H9 (cell line): ENCODE measurements at regions not wholly inside any gene's neighbourhood (a gene's known extent, or its start where the extent isn't known, plus 50 kb on each side); places are given as distances from the start of the nearest gene placed in this dataset.

Experiments
- DNase-seq: peaks from one replicate; pipeline ENCODE4 v3.0.0-alpha.2; 2017
- H2AFZ ChIP-seq: one replicate; pipeline ENCODE4 v1.6.1; 2013; ENCODE audit warnings: mild to moderate bottlenecking, low read length, control low read depth, moderate library complexity
- H2AK5ac ChIP-seq: 2 replicates; pipeline ENCODE4 v1.6.1; 2013; ENCODE audit warnings: low read length, control low read depth, mixed read lengths; ENCODE audit not compliant: insufficient read length
- H2BK120ac ChIP-seq: one replicate; pipeline ENCODE4 v1.6.1; 2013; ENCODE audit warnings: low read depth, mild to moderate bottlenecking, low read length, control low read depth, inconsistent platforms; ENCODE audit not compliant: poor library complexity, severe bottlenecking
- H2BK12ac ChIP-seq: 2 replicates; pipeline ENCODE4 v1.6.1; 2013; ENCODE audit warnings: low read length, control low read depth, mixed read lengths, low read depth; ENCODE audit not compliant: insufficient read length
- H2BK15ac ChIP-seq: 2 replicates; pipeline ENCODE4 v1.6.1; 2013; ENCODE audit warnings: low read depth, low read length, control low read depth
- H2BK20ac ChIP-seq: one replicate; pipeline ENCODE4 v1.6.1; 2013; ENCODE audit warnings: low read depth, mild to moderate bottlenecking, low read length, control low read depth, inconsistent platforms; ENCODE audit not compliant: poor library complexity, severe bottlenecking
- H2BK5ac ChIP-seq: 2 replicates; pipeline ENCODE4 v1.6.1; 2013; ENCODE audit warnings: low read length, control low read depth, mixed read lengths; ENCODE audit not compliant: insufficient read length
- H3K14ac ChIP-seq: 2 replicates; pipeline ENCODE4 v1.6.1; 2013; ENCODE audit warnings: low read length, control low read depth; ENCODE audit not compliant: insufficient read depth
- H3K18ac ChIP-seq: 2 replicates; pipeline ENCODE4 v1.6.1; 2013; ENCODE audit warnings: low read depth, mild to moderate bottlenecking, mixed read lengths, low read length, control low read depth; ENCODE audit not compliant: insufficient read length
- H3K23ac ChIP-seq: 2 replicates; pipeline ENCODE4 v1.6.1; 2013; ENCODE audit warnings: low read length, control low read depth, mixed read lengths, low read depth; ENCODE audit not compliant: insufficient read length
- H3K23me2 ChIP-seq: 2 replicates; pipeline ENCODE4 v1.6.1; 2013; ENCODE audit warnings: low read depth, mild to moderate bottlenecking, mixed read lengths, low read length, control low read depth; ENCODE audit not compliant: insufficient read length, poor library complexity, severe bottlenecking
- H3K27ac ChIP-seq: 2 replicates; pipeline ENCODE4 v1.5.1; 2013; ENCODE audit warnings: low read length, control low read depth, mixed read lengths, low read depth; ENCODE audit not compliant: insufficient read length
- H3K27me3 ChIP-seq: 2 replicates; pipeline ENCODE4 v1.6.1; 2013; ENCODE audit warnings: low read length, control low read depth, inconsistent platforms; ENCODE audit not compliant: insufficient read depth
- H3K4ac ChIP-seq: 2 replicates; pipeline ENCODE4 v1.6.1; 2013; ENCODE audit warnings: low read depth, mild to moderate bottlenecking, control low read depth, inconsistent platforms, low read length, moderate library complexity
- H3K4me1 ChIP-seq: 2 replicates; pipeline ENCODE4 v1.6.1; 2013; ENCODE audit warnings: low read length, control low read depth, inconsistent platforms; ENCODE audit not compliant: insufficient read depth
- H3K4me2 ChIP-seq: 2 replicates; pipeline ENCODE4 v1.6.1; 2013; ENCODE audit warnings: low read length, control low read depth, mixed read lengths; ENCODE audit not compliant: insufficient read length, insufficient read depth
- H3K56ac ChIP-seq: 2 replicates; pipeline ENCODE4 v1.6.1; 2013; ENCODE audit warnings: low read depth, mild to moderate bottlenecking, mixed read lengths, low read length, control low read depth; ENCODE audit not compliant: insufficient read length
- H3K79me1 ChIP-seq: 2 replicates; pipeline ENCODE4 v1.6.1; 2013; ENCODE audit warnings: low read depth, mild to moderate bottlenecking, moderate library complexity, low read length, control low read depth, inconsistent platforms; ENCODE audit not compliant: insufficient read depth, poor library complexity, severe bottlenecking
- H3K79me2 ChIP-seq: 2 replicates; pipeline ENCODE4 v1.6.1; 2013; ENCODE audit warnings: low read length, control low read depth, inconsistent platforms; ENCODE audit not compliant: insufficient read depth
- H3K9ac ChIP-seq: 2 replicates; pipeline ENCODE4 v1.6.1; 2013; ENCODE audit warnings: low read length, control low read depth, mixed read lengths; ENCODE audit not compliant: insufficient read length; ENCODE audit errors: extremely low read depth
- H3K9me3 ChIP-seq: one replicate; pipeline ENCODE4 v1.6.1; 2013; ENCODE audit warnings: low read depth, low read length, inconsistent platforms; ENCODE audit not compliant: control insufficient read depth
- H3T11ph ChIP-seq: one replicate; pipeline ENCODE4 v1.6.1; 2013; ENCODE audit warnings: mild to moderate bottlenecking, low read length, control low read depth, inconsistent platforms
- H4K20me1 ChIP-seq: one replicate; pipeline ENCODE4 v1.6.1; 2013; ENCODE audit not compliant: control insufficient read depth, insufficient read length, insufficient read depth
- H4K5ac ChIP-seq: 2 replicates; pipeline ENCODE4 v1.6.1; 2013; ENCODE audit warnings: low read depth, mild to moderate bottlenecking, mixed read lengths, low read length, control low read depth; ENCODE audit not compliant: insufficient read length
- H4K8ac ChIP-seq: replicated peaks from 2 replicates; pipeline ENCODE4 v1.6.1; 2013; ENCODE audit warnings: low read length, control low read depth, mixed read lengths, low read depth; ENCODE audit not compliant: insufficient read length
- H4K91ac ChIP-seq: 2 replicates; pipeline ENCODE4 v1.6.1; 2013; ENCODE audit warnings: low read depth, mild to moderate bottlenecking, moderate library complexity, mixed read lengths, low read length, control low read depth; ENCODE audit not compliant: insufficient read length
- H3K27ac Mint-ChIP-seq, 3 experiments: 2 replicates in 2 of 3; 3 replicates in 1 of 3; pipeline ENCODE4 v1.8.0; 2020 to 2021; ENCODE audit warnings: mixed read lengths in 3 of 3, mild to moderate bottlenecking in 1 of 3, moderate library complexity in 1 of 3
- H3K27me3 Mint-ChIP-seq: 2 replicates; pipeline ENCODE4 v1.8.0; 2021; ENCODE audit warnings: low read depth, mild to moderate bottlenecking, moderate library complexity, mixed read lengths
- H3K36me3 Mint-ChIP-seq, 3 experiments: 2 replicates in 2 of 3; 3 replicates in 1 of 3; pipeline ENCODE4 v1.8.0; 2020 to 2021; ENCODE audit warnings: low read depth in 3 of 3, mixed read lengths in 3 of 3; ENCODE audit not compliant: insufficient read depth in 1 of 3
- H3K4me1 Mint-ChIP-seq, 2 experiments: 2 replicates each; pipeline ENCODE4 v1.8.0; 2020; ENCODE audit warnings: mixed read lengths in 2 of 2
- H3K4me3 Mint-ChIP-seq, 2 experiments: 2 replicates in 1 of 2; 3 replicates in 1 of 2; pipeline ENCODE4 v1.8.0; 2020 to 2021; ENCODE audit warnings: mild to moderate bottlenecking in 2 of 2, mixed read lengths in 2 of 2, moderate library complexity in 1 of 2
- H3K9me3 Mint-ChIP-seq, 2 experiments: 2 replicates in 1 of 2; 3 replicates in 1 of 2; pipeline ENCODE4 v1.8.0; 2020; ENCODE audit warnings: mild to moderate bottlenecking in 2 of 2, mixed read lengths in 2 of 2, moderate library complexity in 1 of 2
- WGBS: extraction: QIAGEN DNeasy Blood & Tissue Kit; methylation state at CpG from one replicate; pipeline ENCODE4 v1.1.7; 2013; ENCODE audit warnings: missing lambda C conversion rate, low lambda C conversion rate, mixed read lengths; ENCODE audit not compliant: insufficient read length; ENCODE audit errors: extremely low coverage; 5-methylcytosine and 5-hydroxymethylcytosine counted together
- TF ChIP-seq, protein P1 (sequence below): fragments of 200-600 bp; sonication (generic); conservative IDR thresholded peaks from 3 replicates; pipeline ENCODE4 v1.8.0; 2021; ENCODE audit warnings: antibody characterized with exemption, mild to moderate bottlenecking

DNA sequence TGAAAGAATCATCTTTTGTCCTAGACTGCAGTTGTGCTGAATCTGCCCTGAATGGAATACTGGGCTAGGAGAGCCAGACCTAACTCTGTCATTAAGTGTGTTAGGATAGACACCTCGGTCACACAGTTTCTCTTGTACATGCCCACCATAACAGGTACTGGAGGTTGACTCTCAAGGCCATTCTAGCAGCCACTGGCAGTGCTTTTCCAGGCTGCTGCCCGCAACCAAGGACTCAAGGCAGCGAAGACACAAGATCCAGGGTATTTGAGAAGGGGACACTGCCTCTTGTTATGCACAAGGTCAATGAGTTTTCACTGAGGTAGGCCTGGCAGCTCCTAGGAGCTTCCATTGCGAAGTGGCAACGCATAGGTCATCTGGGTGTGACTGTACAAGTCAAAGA, 70.6 kb upstream of the ZNF746 start:
- H3K27me3 ChIP-seq, result no peaks in the 10 kb centered on the region
- no peak overlapping the region for H2BK120ac ChIP-seq
- H3K79me1 ChIP-seq, result no peaks in the 10 kb centered on the region
- no peaks in the 10 kb centered on the region for H4K20me1 ChIP-seq
- H4K8ac ChIP-seq, result no peak overlapping the region
- H3K36me3 Mint-ChIP-seq, result peaks cover 20 to 36% (median 22%) of the 10 kb centered on the region in 3 experiments
- peaks cover 0 to 15% of the 10 kb centered on the region in 2 experiments; a peak in 2 of 4 replicates for H3K4me1 Mint-ChIP-seq
- H3K56ac ChIP-seq, result no peak overlapping the region
- no peaks in the 10 kb centered on the region for H3K9me3 ChIP-seq
- H2AK5ac ChIP-seq, result no peak overlapping the region
- no peaks in the 10 kb centered on the region for H3K4me1 ChIP-seq
- H3K23me2 ChIP-seq, result no peaks in the 10 kb centered on the region
- H4K91ac ChIP-seq, result no peak overlapping the region
- H3K27ac ChIP-seq, result no peak overlapping the region
- no peak overlapping the region for H2BK15ac ChIP-seq
- H3K9ac ChIP-seq, result no peak overlapping the region
- no peak overlapping the region for H3K18ac ChIP-seq
- H3K9me3 Mint-ChIP-seq, result peaks cover 13 to 22% of the 10 kb centered on the region in 2 experiments
- no peak overlapping the region for H4K5ac ChIP-seq
- H3T11ph ChIP-seq, result no peak overlapping the region
- no peaks in the 10 kb centered on the region for H3K79me2 ChIP-seq
- H3K4ac ChIP-seq, result no peak overlapping the region
- H2BK5ac ChIP-seq, result no peak overlapping the region
- TF ChIP-seq, protein P1, sequence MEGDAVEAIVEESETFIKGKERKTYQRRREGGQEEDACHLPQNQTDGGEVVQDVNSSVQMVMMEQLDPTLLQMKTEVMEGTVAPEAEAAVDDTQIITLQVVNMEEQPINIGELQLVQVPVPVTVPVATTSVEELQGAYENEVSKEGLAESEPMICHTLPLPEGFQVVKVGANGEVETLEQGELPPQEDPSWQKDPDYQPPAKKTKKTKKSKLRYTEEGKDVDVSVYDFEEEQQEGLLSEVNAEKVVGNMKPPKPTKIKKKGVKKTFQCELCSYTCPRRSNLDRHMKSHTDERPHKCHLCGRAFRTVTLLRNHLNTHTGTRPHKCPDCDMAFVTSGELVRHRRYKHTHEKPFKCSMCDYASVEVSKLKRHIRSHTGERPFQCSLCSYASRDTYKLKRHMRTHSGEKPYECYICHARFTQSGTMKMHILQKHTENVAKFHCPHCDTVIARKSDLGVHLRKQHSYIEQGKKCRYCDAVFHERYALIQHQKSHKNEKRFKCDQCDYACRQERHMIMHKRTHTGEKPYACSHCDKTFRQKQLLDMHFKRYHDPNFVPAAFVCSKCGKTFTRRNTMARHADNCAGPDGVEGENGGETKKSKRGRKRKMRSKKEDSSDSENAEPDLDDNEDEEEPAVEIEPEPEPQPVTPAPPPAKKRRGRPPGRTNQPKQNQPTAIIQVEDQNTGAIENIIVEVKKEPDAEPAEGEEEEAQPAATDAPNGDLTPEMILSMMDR, result no peak
- H2AFZ ChIP-seq, result no peak overlapping the region
- no peak for DNase-seq
- no peak overlapping the region for H3K4me2 ChIP-seq
- WGBS, result no CpG with 5 or more reads among the region's 5 CpGs
- H3K27ac Mint-ChIP-seq, result peak overlapping the region in 1 of 3 experiments; percentile 67; a peak in 1 of 7 replicates
- no peak overlapping the region for H2BK20ac ChIP-seq
- H3K27me3 Mint-ChIP-seq, result no peaks in the 10 kb centered on the region
- H3K14ac ChIP-seq, result no peak overlapping the region
- no peak overlapping the region for H3K23ac ChIP-seq
- H2BK12ac ChIP-seq, result no peak overlapping the region
- H3K4me3 Mint-ChIP-seq, result no peak overlapping the region
